ENCODE measurements at regions not wholly inside any gene's neighbourhood (a gene's known extent, or its start where the extent isn't known, plus 50 kb on each side); places are given as distances from the start of the nearest gene placed in this dataset.

DNA sequence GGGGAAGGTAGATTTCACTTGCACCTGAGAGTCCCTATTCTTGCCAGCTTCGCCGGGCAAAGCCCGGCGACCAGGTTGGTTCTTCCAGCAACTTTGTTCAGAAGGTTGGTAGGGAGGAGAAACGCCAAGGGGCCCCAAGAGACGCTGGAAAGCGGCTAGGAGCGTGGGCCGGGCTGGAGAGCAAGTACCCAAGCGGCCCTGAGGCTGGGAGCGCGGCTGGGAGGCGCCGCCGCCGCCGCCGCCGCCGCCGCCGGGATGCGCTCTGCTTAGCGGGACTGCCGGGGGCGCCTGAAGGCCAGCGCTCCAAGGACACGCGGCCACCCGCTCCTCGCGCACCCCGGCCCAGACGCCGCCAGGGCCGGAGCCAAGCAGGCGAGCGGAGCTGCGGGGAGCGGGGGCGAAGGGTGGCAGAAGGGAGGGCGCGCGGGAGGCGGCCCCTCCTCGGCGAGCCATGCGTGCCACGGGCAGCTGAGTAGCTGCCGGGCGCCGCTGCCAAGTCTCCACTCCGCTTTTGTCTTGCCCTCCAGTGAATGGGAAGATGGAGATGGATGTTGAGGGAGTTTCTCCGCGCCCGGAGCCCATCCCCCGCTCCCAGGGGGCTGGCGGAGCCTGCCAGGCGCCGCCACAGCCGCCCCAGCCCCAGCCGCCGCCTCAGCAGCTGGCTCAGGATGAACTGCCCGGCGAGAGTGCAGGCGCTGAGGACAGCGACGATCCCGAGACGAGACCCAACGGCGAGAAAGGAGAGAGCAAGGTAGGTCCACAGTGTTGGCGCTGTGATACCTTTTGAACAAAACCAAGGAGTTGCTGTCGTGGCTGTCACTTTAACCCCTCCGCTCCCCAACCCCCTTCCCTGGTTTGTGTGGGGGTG, 227.4 kb upstream of the AZI2 start:
- Mint-ChIP-seq H3K4me3 (no peak overlapping the region), H3K9me3 (no peaks in the 10 kb centered on the region), H3K27me3 (peaks cover 50% of the 10 kb centered on the region), H3K36me3 (ENCODE audit: low read depth) (no peaks in the 10 kb centered on the region), H3K4me1 (ENCODE audit: low read depth) (no peaks in the 10 kb centered on the region), H3K27ac (no peak overlapping the region)

DNA sequence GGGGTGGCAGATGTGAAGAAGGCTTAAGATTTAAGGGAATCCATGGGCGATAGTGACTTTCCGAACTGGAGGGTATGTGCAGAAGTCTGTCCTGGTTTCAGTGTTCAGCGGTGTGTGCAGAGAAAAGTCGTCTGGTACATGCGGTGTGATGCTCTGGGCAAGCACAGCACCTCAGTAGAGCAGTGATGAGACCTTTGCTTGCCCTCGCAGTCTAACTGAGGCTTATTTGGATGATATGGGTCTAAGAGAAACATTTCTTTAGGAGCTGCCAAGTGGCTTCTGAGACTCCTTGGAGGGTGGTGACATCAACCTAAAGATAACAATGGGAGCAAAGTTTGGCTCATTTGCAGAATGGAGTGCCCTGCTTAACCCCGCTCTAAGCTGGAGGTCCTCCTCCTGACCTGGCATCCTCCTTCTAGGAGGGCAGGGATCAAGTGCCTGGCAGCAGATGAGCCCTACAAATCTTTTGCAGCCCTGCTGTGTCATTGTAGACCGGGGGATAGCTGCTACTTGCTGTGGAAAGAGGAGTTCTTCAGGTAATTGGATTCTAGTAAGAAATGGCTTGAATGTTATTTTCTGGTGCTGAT, 228.1 kb upstream of the AZI2 start:
- Mint-ChIP-seq H3K9me3 (no peaks in the 10 kb centered on the region), H3K4me1 (ENCODE audit: low read depth) (no peaks in the 10 kb centered on the region), H3K27ac (no peak overlapping the region), H3K4me3 (no peak overlapping the region), H3K36me3 (ENCODE audit: low read depth) (no peaks in the 10 kb centered on the region), H3K27me3 (peaks cover 50% of the 10 kb centered on the region)

DNA sequence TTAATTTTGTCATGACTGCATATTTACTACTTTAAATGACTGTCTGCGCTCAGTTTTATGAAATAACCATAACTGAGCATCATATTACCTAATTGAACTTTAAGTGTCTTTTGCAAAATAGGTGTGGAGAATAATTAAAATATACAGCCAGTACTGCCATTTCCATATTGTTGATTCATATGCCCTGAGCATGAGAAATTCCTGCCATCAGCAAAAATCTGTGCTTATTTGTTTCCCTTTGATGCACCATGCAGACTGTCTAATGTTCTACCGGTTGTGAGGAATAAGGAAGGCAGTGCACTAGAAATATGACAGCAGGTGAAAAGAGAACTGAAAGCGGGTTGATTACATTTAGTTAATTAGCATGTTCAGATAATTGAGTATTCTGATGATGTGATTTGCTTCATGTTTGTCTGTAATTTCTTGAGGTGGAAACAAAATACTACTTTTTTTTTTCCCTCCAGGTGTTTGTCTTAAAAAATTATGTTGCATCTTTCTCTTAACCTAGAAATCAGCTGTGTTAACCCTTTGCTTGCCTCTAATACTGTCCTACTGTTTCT, 229.4 kb upstream of the AZI2 start:
- peaks cover 48% of the 10 kb centered on the region for H3K27me3 Mint-ChIP-seq
- no peaks in the 10 kb centered on the region for H3K36me3 Mint-ChIP-seq (ENCODE audit: low read depth)
- H3K9me3 Mint-ChIP-seq = no peaks in the 10 kb centered on the region
- no peak overlapping the region for H3K4me3 Mint-ChIP-seq
- H3K27ac Mint-ChIP-seq = no peak overlapping the region
- no peaks in the 10 kb centered on the region for H3K4me1 Mint-ChIP-seq (ENCODE audit: low read depth)

DNA sequence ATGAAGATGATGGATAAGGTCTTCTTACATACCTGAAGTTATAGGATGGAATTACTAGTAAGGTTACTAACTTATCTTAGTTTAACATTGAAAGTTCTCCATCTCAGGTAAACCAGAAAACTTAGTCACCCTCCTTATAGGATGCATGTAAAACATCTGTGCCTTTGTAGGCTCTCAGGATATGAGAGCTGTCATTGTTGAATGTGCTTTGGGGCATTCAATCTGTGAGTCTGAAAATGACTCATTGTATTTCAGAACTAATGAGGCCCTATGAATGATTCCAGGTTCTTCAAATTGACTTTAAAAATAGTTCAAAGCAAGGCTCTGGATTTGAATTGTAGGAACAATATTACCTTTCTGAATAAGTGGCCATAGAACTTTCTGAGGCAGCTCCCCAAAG, 237.7 kb upstream of the AZI2 start:
- Mint-ChIP-seq H3K9me3 (no peaks in the 10 kb centered on the region), H3K27ac (no peak overlapping the region), H3K36me3 (ENCODE audit: low read depth) (no peaks in the 10 kb centered on the region), H3K27me3 (no peaks in the 10 kb centered on the region), H3K4me1 (ENCODE audit: low read depth) (no peaks in the 10 kb centered on the region), H3K4me3 (no peak overlapping the region)

DNA sequence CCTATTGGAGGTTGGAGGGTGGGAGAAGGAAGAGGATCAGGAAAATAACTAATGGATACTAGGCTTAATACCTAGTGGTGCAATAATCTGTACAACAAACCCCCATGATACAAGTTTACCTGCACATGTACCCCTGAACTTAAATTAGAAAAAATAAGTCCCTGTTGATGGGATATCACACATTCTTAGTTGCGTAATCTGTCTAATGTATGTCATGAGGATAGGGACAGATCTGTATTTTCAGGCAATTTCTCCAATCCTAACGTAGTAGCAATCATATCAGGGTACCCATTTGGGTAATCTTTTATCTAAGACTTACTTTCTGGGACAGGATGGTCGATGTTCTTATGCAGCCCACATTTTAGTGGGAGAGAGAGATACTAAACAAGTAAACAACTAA, 239.1 kb upstream of the AZI2 start:
- Mint-ChIP-seq H3K27me3 (no peaks in the 10 kb centered on the region), H3K36me3 (ENCODE audit: low read depth) (no peaks in the 10 kb centered on the region), H3K4me1 (ENCODE audit: low read depth) (no peaks in the 10 kb centered on the region), H3K9me3 (no peaks in the 10 kb centered on the region), H3K27ac (no peak overlapping the region), H3K4me3 (no peak overlapping the region)

DNA sequence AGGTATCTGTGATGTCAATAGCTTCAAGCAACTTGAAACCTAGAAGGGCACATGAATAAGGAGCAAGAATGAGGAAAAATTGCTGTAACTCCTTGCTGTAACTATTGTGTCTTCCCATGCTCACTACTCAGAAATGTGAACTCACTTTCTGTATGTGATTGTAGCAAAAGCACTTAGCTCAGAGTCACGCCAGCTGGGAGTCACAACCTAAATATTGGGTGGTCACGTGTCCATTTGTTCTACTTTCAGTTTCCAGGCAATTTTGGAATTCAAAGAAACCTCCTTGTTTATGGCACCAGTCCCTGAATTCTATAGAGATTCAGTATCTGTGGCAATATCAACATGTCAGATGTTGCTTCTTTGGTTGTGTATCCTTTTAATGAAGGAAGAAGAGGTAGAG, 241.6 kb upstream of the AZI2 start:
- H3K36me3 Mint-ChIP-seq (ENCODE audit: low read depth) = no peaks in the 10 kb centered on the region

DNA sequence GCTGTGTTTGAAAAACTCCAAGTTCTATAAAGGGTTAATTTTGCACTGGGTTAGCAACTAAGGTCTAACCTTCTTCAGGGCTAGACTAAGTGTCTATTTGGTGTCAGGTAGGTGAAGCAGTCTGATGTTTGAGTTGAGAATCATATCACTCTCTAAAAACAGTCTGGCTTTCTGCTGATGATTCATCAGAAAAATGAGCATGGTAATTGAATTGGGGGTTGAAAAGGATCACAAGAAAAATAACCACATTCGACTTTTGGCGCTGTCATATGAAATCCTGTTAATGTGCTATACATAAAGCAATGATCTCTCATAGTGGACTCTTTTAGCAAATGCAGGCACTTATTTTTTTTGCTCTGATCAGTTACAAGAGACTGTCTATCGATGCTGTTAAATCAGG, 242.2 kb upstream of the AZI2 start:
- no peaks in the 10 kb centered on the region for H3K36me3 Mint-ChIP-seq (ENCODE audit: low read depth)
- no peaks in the 10 kb centered on the region for H3K4me1 Mint-ChIP-seq (ENCODE audit: low read depth)
- no peak overlapping the region for H3K27ac Mint-ChIP-seq
- H3K27me3 Mint-ChIP-seq = no peaks in the 10 kb centered on the region
- H3K4me3 Mint-ChIP-seq = no peak overlapping the region
- no peaks in the 10 kb centered on the region for H3K9me3 Mint-ChIP-seq

More for the DNA sequence above, 241.6 kb upstream of the AZI2 start:
- no peak overlapping the region for H3K4me3 Mint-ChIP-seq
- H3K27me3 Mint-ChIP-seq = no peaks in the 10 kb centered on the region
- no peaks in the 10 kb centered on the region for H3K4me1 Mint-ChIP-seq (ENCODE audit: low read depth)
- no peak overlapping the region for H3K27ac Mint-ChIP-seq
- no peaks in the 10 kb centered on the region for H3K9me3 Mint-ChIP-seq

DNA sequence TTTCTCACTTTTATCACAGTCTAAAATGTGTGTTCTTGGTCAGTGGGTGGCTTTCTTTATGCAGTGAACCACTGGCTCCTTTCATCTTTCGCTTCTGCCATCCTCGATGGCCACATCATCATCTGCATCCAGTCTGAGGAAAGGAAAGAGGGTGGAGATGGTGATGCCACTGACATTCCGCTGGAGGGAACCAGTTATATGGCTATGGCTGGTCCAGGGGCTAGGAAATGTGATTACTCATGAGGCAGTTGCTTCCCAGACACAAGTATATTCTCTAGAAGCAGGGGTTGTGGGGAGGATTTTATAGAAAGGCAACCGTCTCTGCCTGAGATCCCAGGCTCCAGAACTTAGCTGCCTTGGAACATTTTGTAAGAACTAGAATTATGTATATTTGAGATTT, 246.7 kb upstream of the AZI2 start:
- Mint-ChIP-seq H3K4me3 (no peak overlapping the region), H3K36me3 (ENCODE audit: low read depth) (no peaks in the 10 kb centered on the region), H3K4me1 (ENCODE audit: low read depth) (no peaks in the 10 kb centered on the region), H3K9me3 (no peaks in the 10 kb centered on the region), H3K27me3 (no peaks in the 10 kb centered on the region), H3K27ac (no peak overlapping the region)

DNA sequence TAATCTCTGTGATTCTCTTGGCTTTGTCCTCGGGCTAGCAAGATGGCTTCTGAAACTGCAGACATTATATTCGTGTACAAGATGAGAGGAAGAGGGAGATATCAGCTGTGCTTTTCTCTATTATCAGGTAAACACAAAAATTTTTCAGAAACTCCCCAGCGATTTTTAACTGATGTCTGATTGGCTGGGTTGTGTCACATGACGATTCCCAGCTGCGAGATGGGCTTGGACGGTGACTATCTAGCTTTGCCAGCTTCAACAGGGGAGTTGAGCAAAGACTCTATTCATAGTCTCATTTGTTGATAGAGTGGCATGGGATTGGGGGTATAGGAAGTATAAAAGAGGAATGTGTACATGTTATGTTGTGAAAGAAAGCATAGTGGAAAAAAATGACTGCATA, 248.8 kb upstream of the AZI2 start:
- Mint-ChIP-seq H3K4me3 (no peak overlapping the region), H3K36me3 (ENCODE audit: low read depth) (no peaks in the 10 kb centered on the region), H3K4me1 (ENCODE audit: low read depth) (no peaks in the 10 kb centered on the region), H3K9me3 (no peaks in the 10 kb centered on the region), H3K27me3 (peaks cover 4% of the 10 kb centered on the region), H3K27ac (no peak overlapping the region)

DNA sequence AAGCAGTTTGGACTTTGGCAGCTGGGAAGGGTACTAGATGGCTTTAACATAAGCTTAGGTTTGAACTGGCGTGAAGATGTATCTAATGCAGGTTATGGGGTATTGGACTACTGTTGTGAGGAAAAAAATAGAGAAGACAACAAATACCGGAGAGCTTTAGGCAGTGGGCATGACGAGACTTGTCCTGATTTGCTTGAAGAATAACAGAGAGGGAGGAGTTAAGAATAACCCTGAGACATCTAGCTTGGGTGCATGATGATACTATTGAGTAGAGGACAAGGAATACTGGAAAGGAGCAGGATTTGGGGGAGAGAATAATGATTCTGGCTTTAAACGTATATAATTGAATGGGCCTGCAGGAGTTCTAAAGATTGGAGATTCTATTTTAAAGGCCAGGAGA, 249.5 kb upstream of the AZI2 start:
- Mint-ChIP-seq H3K27me3 (peaks cover 4% of the 10 kb centered on the region), H3K36me3 (ENCODE audit: low read depth) (no peaks in the 10 kb centered on the region), H3K4me1 (ENCODE audit: low read depth) (no peaks in the 10 kb centered on the region)

DNA sequence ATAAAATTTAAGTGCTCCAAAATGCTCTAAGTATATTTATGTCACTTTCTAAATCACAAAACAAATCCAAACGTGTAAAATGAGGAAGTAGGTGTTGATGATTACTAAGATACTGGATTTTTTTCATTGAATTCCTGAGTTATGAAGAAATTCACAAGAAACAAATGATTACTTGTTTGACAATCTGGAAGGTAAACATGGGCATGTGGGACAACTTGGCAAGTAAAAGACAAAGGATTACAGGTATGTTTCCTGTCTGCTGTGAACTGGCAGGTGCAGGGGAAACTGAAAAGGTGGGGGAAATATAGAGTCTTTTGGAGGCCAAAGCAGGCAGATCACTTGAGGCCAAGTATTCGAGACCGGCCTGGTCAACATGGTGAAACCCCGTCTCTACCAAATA, 252.7 kb upstream of the AZI2 start:
- Mint-ChIP-seq H3K36me3 (ENCODE audit: low read depth) (no peaks in the 10 kb centered on the region), H3K4me3 (no peak overlapping the region), H3K27me3 (peaks cover 5% of the 10 kb centered on the region), H3K27ac (no peak overlapping the region), H3K9me3 (no peaks in the 10 kb centered on the region), H3K4me1 (ENCODE audit: low read depth) (no peaks in the 10 kb centered on the region)

More for the DNA sequence above, 249.5 kb upstream of the AZI2 start:
- H3K4me3 Mint-ChIP-seq = no peak overlapping the region
- H3K9me3 Mint-ChIP-seq = no peaks in the 10 kb centered on the region
- no peak overlapping the region for H3K27ac Mint-ChIP-seq

DNA sequence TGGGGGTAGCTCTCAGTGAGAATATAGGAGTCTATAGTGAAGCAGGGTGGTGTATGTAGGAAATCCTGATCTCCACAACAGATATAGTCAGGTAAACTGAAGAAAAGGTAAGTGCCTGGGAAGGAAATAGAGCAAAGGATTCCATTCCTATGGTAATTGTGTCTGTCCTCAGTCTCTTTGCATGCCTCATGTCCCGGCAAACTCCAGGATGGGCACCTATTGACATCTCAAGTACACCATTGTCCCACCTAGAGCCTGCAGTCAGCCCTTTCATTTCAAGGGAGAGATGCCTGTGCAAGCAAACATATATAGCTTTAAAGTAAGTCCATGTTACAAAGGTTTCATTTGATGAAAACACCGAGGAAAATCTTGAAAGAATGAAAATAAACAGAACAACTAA, 257.7 kb upstream of the AZI2 start:
- no peaks in the 10 kb centered on the region for H3K36me3 Mint-ChIP-seq (ENCODE audit: low read depth)
- peaks cover 7% of the 10 kb centered on the region for H3K27me3 Mint-ChIP-seq
- no peaks in the 10 kb centered on the region for H3K9me3 Mint-ChIP-seq
- no peak overlapping the region for H3K4me3 Mint-ChIP-seq
- H3K4me1 Mint-ChIP-seq (ENCODE audit: low read depth) = no peaks in the 10 kb centered on the region
- H3K27ac Mint-ChIP-seq = no peak overlapping the region

DNA sequence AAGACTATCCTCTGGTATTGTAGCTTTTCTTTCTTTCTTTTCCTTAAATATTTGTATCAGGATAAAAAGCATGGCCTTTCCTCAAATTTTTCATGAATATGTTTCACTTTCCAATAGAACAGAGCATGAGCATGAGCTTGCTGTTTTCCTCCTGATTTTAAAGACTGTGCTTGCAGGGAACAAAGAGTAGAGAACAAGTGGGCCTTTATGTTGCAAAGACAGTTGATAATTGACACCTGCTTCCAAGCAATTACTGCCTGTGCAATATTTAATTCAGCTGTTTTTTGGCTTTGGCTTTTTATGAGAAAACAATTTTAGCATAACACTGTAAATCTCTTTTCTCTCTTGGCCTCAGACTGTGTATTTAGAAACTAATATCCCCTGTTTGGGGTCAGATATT, 263.6 kb upstream of the AZI2 start:
- no peaks in the 10 kb centered on the region for H3K9me3 Mint-ChIP-seq
- H3K27me3 Mint-ChIP-seq = no peaks in the 10 kb centered on the region
- H3K4me1 Mint-ChIP-seq (ENCODE audit: low read depth) = no peaks in the 10 kb centered on the region
- H3K27ac Mint-ChIP-seq = no peak overlapping the region
- H3K36me3 Mint-ChIP-seq (ENCODE audit: low read depth) = no peaks in the 10 kb centered on the region
- H3K4me3 Mint-ChIP-seq = no peak overlapping the region

DNA sequence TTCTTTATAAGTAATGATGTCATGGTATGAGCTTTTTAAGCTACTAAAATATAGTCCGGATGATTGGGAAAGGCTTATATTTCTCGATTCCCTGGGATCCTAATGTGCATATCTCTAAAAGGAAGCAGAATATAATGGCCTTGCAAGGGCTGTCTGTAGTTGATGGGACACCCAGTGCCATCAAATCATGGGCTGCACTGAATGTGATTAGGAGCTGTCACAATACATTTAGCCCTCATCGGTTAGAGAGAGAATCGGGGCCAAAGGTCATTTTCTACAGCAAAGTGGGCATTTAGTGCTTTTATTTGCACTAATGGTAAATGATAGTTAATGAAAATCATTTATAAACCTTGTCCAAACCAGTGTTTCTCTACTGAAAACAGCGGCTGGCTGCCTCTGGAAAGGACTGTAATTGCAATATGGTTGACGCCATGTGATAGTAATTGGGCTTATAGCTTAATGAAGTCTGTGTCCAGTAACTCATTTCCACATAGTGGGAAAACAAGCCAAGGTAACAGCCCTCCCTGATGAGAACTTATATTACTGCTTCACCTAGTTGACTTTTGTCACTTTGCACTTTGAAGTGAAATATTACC, 265.0 kb upstream of the AZI2 start:
- Mint-ChIP-seq H3K27me3 (no peaks in the 10 kb centered on the region), H3K4me1 (ENCODE audit: low read depth) (no peaks in the 10 kb centered on the region), H3K9me3 (no peaks in the 10 kb centered on the region), H3K27ac (no peak overlapping the region), H3K4me3 (no peak overlapping the region), H3K36me3 (ENCODE audit: low read depth) (no peaks in the 10 kb centered on the region)

DNA sequence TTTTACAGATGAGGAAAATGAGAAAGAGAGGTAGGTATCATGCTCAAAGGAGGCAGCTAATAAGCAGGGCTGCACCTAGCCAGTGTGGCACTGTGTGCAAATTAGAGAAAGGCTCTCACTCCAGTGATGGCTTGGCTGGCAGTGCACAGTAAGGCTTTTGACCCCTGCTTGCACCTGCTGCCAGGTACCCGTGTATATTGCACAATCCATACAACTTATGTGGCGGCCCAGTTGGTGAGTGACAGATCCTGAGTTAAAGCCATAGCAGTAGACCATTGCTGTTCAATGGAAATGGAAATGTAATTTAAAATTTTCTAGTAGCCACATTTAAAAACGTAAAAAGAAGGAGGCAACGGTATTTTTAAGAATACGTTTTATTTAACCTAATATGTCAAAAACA, 266.4 kb upstream of the AZI2 start:
- Mint-ChIP-seq H3K27ac (no peak overlapping the region), H3K27me3 (no peaks in the 10 kb centered on the region), H3K36me3 (ENCODE audit: low read depth) (no peaks in the 10 kb centered on the region), H3K9me3 (no peaks in the 10 kb centered on the region), H3K4me1 (ENCODE audit: low read depth) (no peaks in the 10 kb centered on the region), H3K4me3 (no peak overlapping the region)

Data from stimulated activated naive CD8-positive, alpha-beta T cell treated with anti-CD3 and anti-CD28 coated beads, Interleukin-15, Interleukin-2, amounts not matched to agents 100 ng/mL and 50 ng/mL, for 24 hours (primary cell).